PC-3 (cell line): ENCODE measurements at regions not wholly inside any gene's neighbourhood (a gene's known extent, or its start where the extent isn't known, plus 50 kb on each side); places are given as distances from the start of the nearest gene placed in this dataset.
A peak's percentile ranks its signal among the peaks of the same experiment; 100 is the strongest.

Source experiments
- ATAC-seq: fragments of 200-7000 bp; cut with Tn5 transposase; 2 replicates; pipeline ENCODE4 v1.9.1; 2020; ENCODE audit warnings: mild to moderate bottlenecking, moderate library complexity
- BruUV-seq: library from RNA; stranded (reverse); fragments of 400-500 nt; replicated peaks from 2 replicates; lab custom pipeline; 2021; lab: Mats Ljungman, UMichigan
- CTCF ChIA-PET: fragments of 300-600 bp; sonication (Branson Sonifier 250); formaldehyde crosslinking; loops from one replicate; lab custom pipeline; 2022; ENCODE audit warnings: antibody characterized with exemption; lab: Charles Lee
- POLR2A ChIA-PET: fragments of 300-600 bp; sonication (Branson Sonifier 250); formaldehyde crosslinking; loops from one replicate; lab custom pipeline; 2022; ENCODE audit warnings: antibody characterized with exemption; ENCODE audit not compliant: unreplicated experiment; lab: Charles Lee
- DNase-seq: peaks from one replicate; pipeline ENCODE4 v3.0.0-alpha.2; 2015
- H2AFZ ChIP-seq: fragments of 300-600 bp; sonication (generic); 2 replicates; pipeline ENCODE4 v1.6.0; 2016; ENCODE audit warnings: antibody characterized with exemption, low read length
- H3F3A ChIP-seq: fragments of 300-600 bp; sonication (generic); one replicate; pipeline ENCODE4 v1.6.0; 2017; ENCODE audit warnings: antibody characterized with exemption, low read length, control low read depth, mild to moderate bottlenecking; ENCODE audit not compliant: unreplicated experiment
- H3K27ac ChIP-seq: fragments of 300-600 bp; sonication (generic); 2 replicates; pipeline ENCODE4 v1.5.1; 2016; ENCODE audit warnings: mild to moderate bottlenecking, low read length
- H3K27me3 ChIP-seq: fragments of 300-600 bp; sonication (generic); 2 replicates; pipeline ENCODE4 v1.6.1; 2016; ENCODE audit warnings: low read length, mixed read lengths
- H3K36me3 ChIP-seq: fragments of 300-600 bp; sonication (generic); 2 replicates; pipeline ENCODE4 v1.6.1; 2016; ENCODE audit warnings: low read depth, mixed run types, low read length, mixed read lengths
- H3K4me1 ChIP-seq: fragments of 300-600 bp; sonication (generic); 2 replicates; pipeline ENCODE4 v1.5.1; 2016; ENCODE audit warnings: low read length; ENCODE audit not compliant: insufficient read depth
- H3K4me2 ChIP-seq: fragments of 300-600 bp; sonication (generic); 2 replicates; pipeline ENCODE4 v1.6.0; 2016; ENCODE audit warnings: low read length
- H3K4me3 ChIP-seq: fragments of 300-600 bp; sonication (generic); 2 replicates; pipeline ENCODE4 v1.5.1; 2016; ENCODE audit warnings: mild to moderate bottlenecking, low read length, mixed read lengths
- H3K79me2 ChIP-seq: fragments of 300-600 bp; sonication (generic); 2 replicates; pipeline ENCODE4 v1.6.1; 2017; ENCODE audit warnings: low read length, mixed read lengths
- H3K9ac ChIP-seq: fragments of 300-600 bp; sonication (generic); 2 replicates; pipeline ENCODE4 v1.6.0; 2016; ENCODE audit warnings: mild to moderate bottlenecking, low read length
- H3K9me2 ChIP-seq: fragments of 300-600 bp; sonication (generic); replicated peaks from 2 replicates; pipeline ENCODE4 v1.6.1; 2016; ENCODE audit warnings: mixed run types, low read length, mixed read lengths
- H3K9me3 ChIP-seq: fragments of 300-600 bp; sonication (generic); 2 replicates; pipeline ENCODE4 v1.6.1; 2016; ENCODE audit warnings: low read length, mixed read lengths
- H4K20me1 ChIP-seq: fragments of 300-600 bp; sonication (generic); 2 replicates; pipeline ENCODE4 v1.6.1; 2016; ENCODE audit warnings: low read length, mixed read lengths
- EZH2 ChIP-seq: fragments of 300-600 bp; sonication (generic); IDR thresholded peaks from one replicate; pipeline ENCODE4 v1.6.1; 2017; ENCODE audit warnings: antibody characterized with exemption, mild to moderate bottlenecking, low read length; ENCODE audit not compliant: unreplicated experiment
- EZH2phosphoT487 ChIP-seq: fragments of 300-600 bp; sonication (generic); IDR thresholded peaks from 2 replicates; pipeline ENCODE4 v1.6.1; 2018; ENCODE audit warnings: mild to moderate bottlenecking, antibody characterized with exemption, low read length, borderline replicate concordance
- intact Hi-C: fragments of 100-400 bp; cut with micrococcal nuclease; formaldehyde crosslinking; loops from 2 replicates; pipeline ENCODE4 v1.9.0; 2023
- TF ChIP-seq, protein P1 (sequence below): fragments of 300-600 bp; sonication (generic); conservative IDR thresholded peaks from 2 replicates; pipeline ENCODE4 v1.5.1; 2017; ENCODE audit warnings: antibody characterized with exemption, low read depth, mild to moderate bottlenecking, low read length

DNA sequence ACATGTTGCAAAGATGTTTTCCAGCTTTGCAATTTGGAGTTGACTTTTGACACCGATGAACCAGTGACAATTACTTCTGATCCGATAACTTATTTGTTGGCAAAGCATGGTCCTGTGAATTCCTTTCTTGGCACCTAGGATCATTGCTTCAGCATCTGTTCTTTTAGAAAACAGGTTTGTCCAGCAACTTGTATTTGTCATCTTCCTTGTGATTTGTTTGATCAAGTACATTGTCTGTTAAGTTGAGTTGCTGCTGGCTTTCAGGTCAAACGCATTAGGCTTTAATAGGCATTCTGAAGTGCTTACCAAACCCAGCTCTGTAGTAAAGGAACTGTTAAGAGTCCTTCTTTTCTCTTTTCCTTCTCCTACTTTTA lies 192.4 kb upstream of the ZNF217 start:
- intact Hi-C loops: loop anchor here (1.0 to 2.0 kb wide), 7 partner anchors 12 to 207 kb away; no protein-coding TSS in a partner anchor
- BruUV-seq: no TSS peak
- POLR2A ChIA-PET: interaction anchor here (0.6 to 2.1 kb wide), 9 partner anchors 11 to 201 kb away, joined by 3 to 15 read pairs (median 4); no protein-coding TSS in a partner anchor
- H3K27me3 ChIP-seq: no peaks in the 10 kb centered on the region
- peak overlapping the region; percentile 75 for H3K4me2 ChIP-seq
- no peaks in the 10 kb centered on the region for H3K36me3 ChIP-seq
- ATAC-seq (peak; percentile 69), DNase-seq (peak; percentile 99)
- H3K9me3 ChIP-seq: no peaks in the 10 kb centered on the region
- no peaks in the 10 kb centered on the region for H3K79me2 ChIP-seq
- no peak overlapping the region for H2AFZ ChIP-seq
- no peaks in the 10 kb centered on the region for H4K20me1 ChIP-seq
- peak overlapping the region; percentile 87 for H3K27ac ChIP-seq
- H3K9ac ChIP-seq: peak overlapping the region; percentile 63
- H3K4me1 ChIP-seq: peaks cover 57% of the 10 kb centered on the region
- peak overlapping the region; percentile 27; the same call in 1 of the 2 replicates for H3K4me3 ChIP-seq
- CTCF ChIA-PET: interaction anchor here (1.1 to 1.7 kb wide), 3 partner anchors 12 to 130 kb away, joined by 4 to 6 read pairs (median 5); no protein-coding TSS in a partner anchor
- no peaks in the 10 kb centered on the region for H3K9me2 ChIP-seq
- H3F3A ChIP-seq: peaks cover 17% of the 10 kb centered on the region
- TF ChIP-seq EZH2phosphoT487: no peak
- TF ChIP-seq, protein P1, sequence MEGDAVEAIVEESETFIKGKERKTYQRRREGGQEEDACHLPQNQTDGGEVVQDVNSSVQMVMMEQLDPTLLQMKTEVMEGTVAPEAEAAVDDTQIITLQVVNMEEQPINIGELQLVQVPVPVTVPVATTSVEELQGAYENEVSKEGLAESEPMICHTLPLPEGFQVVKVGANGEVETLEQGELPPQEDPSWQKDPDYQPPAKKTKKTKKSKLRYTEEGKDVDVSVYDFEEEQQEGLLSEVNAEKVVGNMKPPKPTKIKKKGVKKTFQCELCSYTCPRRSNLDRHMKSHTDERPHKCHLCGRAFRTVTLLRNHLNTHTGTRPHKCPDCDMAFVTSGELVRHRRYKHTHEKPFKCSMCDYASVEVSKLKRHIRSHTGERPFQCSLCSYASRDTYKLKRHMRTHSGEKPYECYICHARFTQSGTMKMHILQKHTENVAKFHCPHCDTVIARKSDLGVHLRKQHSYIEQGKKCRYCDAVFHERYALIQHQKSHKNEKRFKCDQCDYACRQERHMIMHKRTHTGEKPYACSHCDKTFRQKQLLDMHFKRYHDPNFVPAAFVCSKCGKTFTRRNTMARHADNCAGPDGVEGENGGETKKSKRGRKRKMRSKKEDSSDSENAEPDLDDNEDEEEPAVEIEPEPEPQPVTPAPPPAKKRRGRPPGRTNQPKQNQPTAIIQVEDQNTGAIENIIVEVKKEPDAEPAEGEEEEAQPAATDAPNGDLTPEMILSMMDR: no peak
- no peak for TF ChIP-seq EZH2

DNA sequence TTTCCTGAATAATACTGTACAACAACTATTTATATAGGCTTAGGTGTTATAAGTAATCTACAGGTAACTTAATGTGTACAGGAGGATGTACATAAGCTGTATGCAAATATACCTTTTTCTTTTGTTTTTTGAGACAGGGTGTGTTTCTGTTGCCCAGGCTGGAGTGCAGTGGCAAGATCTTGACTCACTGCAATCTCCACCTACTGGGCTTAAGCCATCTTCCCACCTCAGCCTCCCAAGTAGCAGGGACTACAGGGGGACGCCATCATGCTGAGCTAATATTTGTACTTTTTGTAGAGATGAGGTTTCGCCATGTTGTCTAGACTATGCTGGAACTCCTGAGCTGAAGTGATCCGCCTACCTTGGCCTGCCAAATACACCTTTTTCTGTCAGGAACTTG lies 191.7 kb upstream of the ZNF217 start:
- Histone ChIP-seq H3K4me1 (peaks cover 49% of the 10 kb centered on the region), H3K36me3 (no peaks in the 10 kb centered on the region), H3K9me2 (no peaks in the 10 kb centered on the region), H3K4me3 (no peak overlapping the region), H3K27me3 (no peaks in the 10 kb centered on the region), H4K20me1 (no peaks in the 10 kb centered on the region), H3K9ac (peak overlapping the region; percentile 63), H3K79me2 (no peaks in the 10 kb centered on the region), H3K4me2 (peak overlapping the region; percentile 75), H3K9me3 (no peaks in the 10 kb centered on the region), H2AFZ (no peak overlapping the region), H3K27ac (peak overlapping the region; percentile 87), H3F3A (peaks cover 17% of the 10 kb centered on the region)
- intact Hi-C loops: no loop called here
- ATAC-seq (no peak), DNase-seq (peak; percentile 61)
- TF ChIP-seq, protein P1: no peak
- no peak for TF ChIP-seq EZH2
- no peak for TF ChIP-seq EZH2phosphoT487
- ChIA-PET CTCF (no interaction called here), POLR2A (interaction anchor here (1.3 to 2.1 kb wide), 4 partner anchors 11 to 47 kb away, joined by 4 to 8 read pairs (median 6); no protein-coding TSS in a partner anchor)
- no TSS peak for BruUV-seq

DNA sequence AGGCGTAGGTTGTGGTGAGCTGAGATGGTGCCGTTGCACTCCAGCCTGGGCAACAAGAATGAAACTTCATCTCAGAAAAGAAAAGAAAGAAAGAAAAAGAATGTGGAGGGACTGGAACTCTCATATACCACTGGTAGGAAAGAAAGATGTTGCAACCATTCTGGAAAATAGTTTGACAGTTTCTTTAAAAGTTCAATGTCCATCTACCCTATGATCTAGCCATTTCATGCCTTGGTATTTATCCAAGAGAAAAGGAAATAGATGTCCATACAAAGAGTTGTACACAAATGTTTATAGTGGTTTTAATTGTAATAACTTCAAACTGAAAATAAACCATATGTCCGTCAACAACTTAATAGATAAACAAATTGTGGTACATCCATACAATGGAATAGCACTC lies 190.1 kb upstream of the ZNF217 start:
- no peak for TF ChIP-seq EZH2phosphoT487
- TF ChIP-seq, protein P1: no peak
- TF ChIP-seq EZH2: no peak
- POLR2A ChIA-PET: no interaction called here
- no peak overlapping the region for H3K27ac ChIP-seq

More for the DNA sequence above, 190.1 kb upstream of the ZNF217 start:
- H3K79me2 ChIP-seq: no peaks in the 10 kb centered on the region
- intact Hi-C loops: no loop called here
- no TSS peak for BruUV-seq
- no peaks in the 10 kb centered on the region for H4K20me1 ChIP-seq
- H2AFZ ChIP-seq: no peak overlapping the region
- no peak overlapping the region for H3K4me2 ChIP-seq
- H3K4me3 ChIP-seq: no peak overlapping the region
- no peaks in the 10 kb centered on the region for H3K9me3 ChIP-seq
- H3K9me2 ChIP-seq: no peaks in the 10 kb centered on the region
- no peak overlapping the region for H3K9ac ChIP-seq
- H3F3A ChIP-seq: peaks cover 11% of the 10 kb centered on the region
- DNase-seq (no peak), ATAC-seq (no peak)
- CTCF ChIA-PET: no interaction called here
- peaks cover 39% of the 10 kb centered on the region for H3K4me1 ChIP-seq
- no peaks in the 10 kb centered on the region for H3K36me3 ChIP-seq
- no peaks in the 10 kb centered on the region for H3K27me3 ChIP-seq
